ENCODE measurements at regions not wholly inside any gene's neighbourhood (a gene's known extent, or its start where the extent isn't known, plus 50 kb on each side); places are given as distances from the start of the nearest gene placed in this dataset.

DNA sequence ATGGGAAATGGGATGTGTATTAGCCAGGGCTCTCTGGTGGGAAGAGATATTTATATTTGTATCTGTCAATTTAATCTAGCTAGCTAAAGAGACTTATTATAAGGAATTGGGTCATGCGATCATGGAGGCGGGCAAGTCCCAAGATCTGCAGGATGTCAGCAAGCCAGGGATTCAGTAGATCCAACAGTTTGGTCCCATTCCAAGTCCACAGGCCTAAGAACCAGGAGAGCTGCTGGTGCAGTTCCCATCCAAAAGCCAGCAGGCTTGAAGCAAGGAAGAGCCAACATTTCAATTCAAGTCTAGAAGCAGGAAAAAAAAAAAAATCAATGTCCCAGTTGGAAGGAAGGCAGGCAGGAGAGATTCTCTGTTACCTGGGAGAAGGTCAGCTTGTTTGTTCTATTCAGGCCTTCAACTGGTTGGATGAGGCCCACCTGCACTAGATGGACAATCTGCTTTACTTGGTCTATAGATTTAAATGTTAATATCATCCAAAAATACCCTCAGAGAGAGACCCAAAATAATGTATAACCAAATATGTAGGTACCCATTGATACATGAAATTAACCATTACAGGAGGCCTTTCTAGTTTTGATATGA is 60.7 kb upstream of the BCAT1 start:
- no peak for DNase-seq (ENCODE audit: low read depth, low spot score)

DNA sequence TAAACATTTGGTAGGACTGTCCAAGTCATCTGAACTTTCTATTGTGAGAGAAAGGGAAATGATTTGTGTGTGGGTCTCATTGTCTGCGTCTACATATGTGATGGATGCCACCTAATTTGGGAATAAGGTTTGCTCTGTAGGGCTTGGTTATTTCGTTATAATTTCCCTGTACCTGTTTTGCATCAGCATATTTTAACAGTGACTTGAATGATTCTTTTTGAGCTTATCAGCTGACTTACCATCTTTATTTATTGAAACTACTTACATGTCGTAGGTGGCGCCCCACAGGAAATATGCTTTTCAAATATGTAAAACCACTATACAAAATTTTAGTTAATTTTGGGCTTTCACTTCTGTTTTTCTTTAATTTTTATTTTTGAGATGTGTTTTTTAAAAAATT is 56.5 kb upstream of the BCAT1 start:
- DNase-seq (ENCODE audit: low read depth, low spot score): no peak

DNA sequence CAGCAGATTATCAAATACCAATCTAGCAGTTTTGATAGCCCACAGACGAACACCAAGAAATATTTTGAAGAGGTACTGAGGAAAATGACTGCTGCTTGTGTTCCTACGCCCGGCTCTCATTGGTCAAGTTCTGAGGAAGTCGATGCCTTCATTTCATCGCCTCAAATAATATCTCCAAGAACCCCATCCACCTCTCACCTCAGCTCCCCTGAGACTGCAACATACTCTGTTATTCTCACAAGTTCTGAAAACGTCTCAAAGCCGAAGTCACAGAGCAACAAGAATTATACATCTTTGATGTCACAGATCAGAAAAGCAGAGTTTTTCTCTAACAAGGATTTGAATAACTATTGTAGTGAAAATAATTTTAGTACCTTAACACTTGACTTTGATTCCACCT is 55.5 kb upstream of the BCAT1 start:
- DNase-seq (ENCODE audit: low read depth, low spot score): no peak

DNA sequence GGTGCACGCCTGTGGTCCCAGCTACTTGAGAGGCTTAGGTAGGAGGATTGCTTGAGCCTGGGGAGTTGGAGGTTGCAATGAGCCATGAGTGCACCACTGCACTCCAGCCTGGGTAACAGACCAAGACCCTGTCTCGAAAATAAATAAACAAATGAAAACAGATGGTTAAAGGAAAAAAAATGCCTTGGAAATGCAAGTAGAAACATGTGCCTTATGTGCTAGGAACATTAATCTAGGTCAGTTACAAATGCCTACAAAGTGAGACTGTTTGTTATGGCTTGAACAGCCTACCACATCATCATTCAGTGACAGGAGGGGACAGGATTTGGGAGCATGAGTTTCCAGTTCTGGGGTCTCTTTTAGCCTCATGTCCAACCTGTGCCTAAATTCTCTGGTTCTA is 52.4 kb upstream of the BCAT1 start:
- DNase-seq (ENCODE audit: low read depth, low spot score): no peak
